AG04450 (cell line): ENCODE measurements at regions not wholly inside any gene's neighbourhood (a gene's known extent, or its start where the extent isn't known, plus 50 kb on each side); places are given as distances from the start of the nearest gene placed in this dataset.

Source experiments
- CTCF ChIA-PET: fragments of 300-600, 350-600 bp; formaldehyde crosslinking; extraction: SDS; loops from one replicate; lab custom pipeline; 2022; ENCODE audit warnings: antibody characterized with exemption, inconsistent platforms; lab: Charles Lee
- POLR2A ChIA-PET: fragments of 350-600 bp; formaldehyde crosslinking; extraction: SDS; loops from one replicate; lab custom pipeline; 2021; ENCODE audit warnings: antibody characterized with exemption, inconsistent platforms; lab: Yijun Ruan, JAX
- DNase-seq: peaks from one replicate; pipeline ENCODE4 v3.0.0-alpha.2; 2011; ENCODE audit warnings: low read depth, low spot score
- H3K27ac ChIP-seq: one replicate; pipeline ENCODE4 v1.5.1; 2012; ENCODE audit warnings: low read depth, low read length, control low read depth
- H3K27me3 ChIP-seq: one replicate; pipeline ENCODE4 v1.6.0; 2012; ENCODE audit warnings: low read length; ENCODE audit not compliant: control insufficient read depth, insufficient read depth
- H3K4me3 ChIP-seq: 2 replicates; pipeline ENCODE4 v1.5.1; 2011; ENCODE audit warnings: mild to moderate bottlenecking, low read depth, low read length, control low read depth
- H3K9me3 ChIP-seq: 2 replicates; pipeline ENCODE4 v1.5.1; 2012; ENCODE audit warnings: low read length; ENCODE audit not compliant: control insufficient read depth, insufficient read depth
- CTCF ChIP-seq: IDR thresholded peaks from 2 replicates; pipeline ENCODE4 v1.5.1; 2011; ENCODE audit warnings: low read depth, low read length, control low read depth, inconsistent platforms

GRCh38 chr5:26259081-26259480 is 779.3 kb downstream of the CDH9 start:
- no peak for DNase-seq
- Histone ChIP-seq H3K27me3 (no peaks in the 10 kb centered on the region), H3K9me3 (no peaks in the 10 kb centered on the region), H3K4me3 (no peak overlapping the region), H3K27ac (no peak overlapping the region)
- TF ChIP-seq CTCF: no peak
- ChIA-PET POLR2A (no interaction called here), CTCF (no interaction called here)

DNA sequence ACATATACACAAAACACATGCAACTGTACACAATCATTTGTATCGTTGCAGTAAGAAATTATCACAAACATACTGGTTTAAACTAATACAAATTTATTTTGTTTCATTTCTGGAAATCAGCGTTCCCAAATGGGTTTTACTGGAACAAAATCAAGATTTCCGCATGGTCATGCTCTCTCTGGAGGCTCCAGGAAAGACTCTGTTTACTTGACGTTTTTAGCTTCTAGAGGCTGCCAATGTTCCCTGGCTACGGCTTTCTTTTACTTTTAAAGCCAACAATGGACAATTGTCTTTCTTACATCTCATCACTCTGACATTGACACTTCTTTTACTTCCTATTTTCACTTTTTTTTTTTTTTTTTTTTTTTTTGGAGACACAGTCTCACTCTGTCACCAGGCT is 793.1 kb downstream of the CDH9 start:
- Histone ChIP-seq H3K4me3 (no peak overlapping the region), H3K27me3 (no peaks in the 10 kb centered on the region), H3K9me3 (peaks cover 2% of the 10 kb centered on the region; the same call in 1 of the 2 replicates), H3K27ac (no peak overlapping the region)
- no peak for DNase-seq
- POLR2A ChIA-PET: no interaction called here
- CTCF ChIA-PET: no interaction called here
- TF ChIP-seq CTCF: no peak

GRCh38 chr5:26239588-26239987 is 798.8 kb downstream of the CDH9 start:
- no peaks in the 10 kb centered on the region for H3K27me3 ChIP-seq
- CTCF ChIA-PET: no interaction called here
- no peak overlapping the region for H3K27ac ChIP-seq
- POLR2A ChIA-PET: no interaction called here
- H3K9me3 ChIP-seq: peaks cover 27% of the 10 kb centered on the region
- no peak for DNase-seq
- no peak overlapping the region for H3K4me3 ChIP-seq
- no peak for TF ChIP-seq CTCF

GRCh38 chr5:26237489-26237888 is 800.9 kb downstream of the CDH9 start:
- DNase-seq: no peak
- peaks cover 34% of the 10 kb centered on the region for H3K9me3 ChIP-seq
- no peak overlapping the region for H3K4me3 ChIP-seq
- ChIA-PET POLR2A (no interaction called here), CTCF (no interaction called here)
- no peak for TF ChIP-seq CTCF
- H3K27me3 ChIP-seq: no peaks in the 10 kb centered on the region
- no peak overlapping the region for H3K27ac ChIP-seq

DNA sequence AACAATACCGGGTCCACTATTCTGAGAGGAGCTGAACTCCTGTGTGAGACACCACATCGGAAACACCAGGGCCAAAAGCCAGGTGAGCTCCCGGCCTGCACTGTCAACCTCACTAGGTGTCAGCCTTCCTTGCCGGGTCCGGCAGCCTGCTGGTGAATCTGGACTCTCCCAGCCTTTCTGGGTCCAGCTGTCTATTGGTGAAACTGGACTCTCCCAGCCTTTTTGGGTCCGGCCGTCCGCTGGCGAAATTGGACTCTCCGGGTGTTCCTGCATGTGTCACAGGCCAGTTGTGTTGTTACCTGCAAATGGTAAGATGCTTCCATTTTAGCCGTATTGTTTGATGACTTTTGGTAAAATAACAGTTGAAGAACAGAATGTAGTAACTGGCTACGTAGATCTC is 801.5 kb downstream of the CDH9 start:
- peaks cover 37% of the 10 kb centered on the region for H3K9me3 ChIP-seq
- no peaks in the 10 kb centered on the region for H3K27me3 ChIP-seq
- ChIA-PET CTCF (no interaction called here), POLR2A (no interaction called here)
- no peak for TF ChIP-seq CTCF
- no peak overlapping the region for H3K27ac ChIP-seq
- no peak overlapping the region for H3K4me3 ChIP-seq
- no peak for DNase-seq
